ENCODE measurements at regions not wholly inside any gene's neighbourhood (a gene's known extent, or its start where the extent isn't known, plus 50 kb on each side); places are given as distances from the start of the nearest gene placed in this dataset.

GRCh38 chr2:217736776-217737550 lies 265.8 kb downstream of the TNS1 start:
- no peaks in the 10 kb centered on the region for H3K9me3 ChIP-seq (ENCODE audit: control insufficient read depth, low read depth, low read length)
- H3K4me1 ChIP-seq (ENCODE audit: control insufficient read depth, insufficient read depth, low read length): no peaks in the 10 kb centered on the region
- no peak for DNase-seq
- no peaks in the 10 kb centered on the region for H3K36me3 ChIP-seq (ENCODE audit: control insufficient read depth, insufficient read depth, low read length)
- H3K27ac ChIP-seq (ENCODE audit: low read length): no peak overlapping the region
- H3K27me3 ChIP-seq (ENCODE audit: control insufficient read depth, insufficient read depth, low read length): peaks cover 4% of the 10 kb centered on the region
- 100% methylated on average over 1 of the region's 3 CpGs for WGBS (ENCODE audit: insufficient coverage, low lambda C conversion rate)
- H3K4me3 ChIP-seq (ENCODE audit: low read length): no peak overlapping the region

GRCh38 chr2:217735899-217736298 lies 266.9 kb downstream of the TNS1 start:
- H3K4me3 ChIP-seq (ENCODE audit: low read length): no peak overlapping the region
- DNase-seq: no peak
- H3K4me1 ChIP-seq (ENCODE audit: control insufficient read depth, insufficient read depth, low read length): no peaks in the 10 kb centered on the region
- H3K9me3 ChIP-seq (ENCODE audit: control insufficient read depth, low read depth, low read length): no peaks in the 10 kb centered on the region
- no peak overlapping the region for H3K27ac ChIP-seq (ENCODE audit: low read length)
- no peaks in the 10 kb centered on the region for H3K36me3 ChIP-seq (ENCODE audit: control insufficient read depth, insufficient read depth, low read length)
- 100% methylated on average over 1 of the region's 3 CpGs for WGBS (ENCODE audit: insufficient coverage, low lambda C conversion rate)
- peaks cover 4% of the 10 kb centered on the region for H3K27me3 ChIP-seq (ENCODE audit: control insufficient read depth, insufficient read depth, low read length)

GRCh38 chr2:217735034-217735433 lies 267.8 kb downstream of the TNS1 start:
- H3K27me3 ChIP-seq (ENCODE audit: control insufficient read depth, insufficient read depth, low read length): peaks cover 4% of the 10 kb centered on the region
- no peaks in the 10 kb centered on the region for H3K4me1 ChIP-seq (ENCODE audit: control insufficient read depth, insufficient read depth, low read length)
- H3K36me3 ChIP-seq (ENCODE audit: control insufficient read depth, insufficient read depth, low read length): no peaks in the 10 kb centered on the region
- H3K4me3 ChIP-seq (ENCODE audit: low read length): no peak overlapping the region
- H3K9me3 ChIP-seq (ENCODE audit: control insufficient read depth, low read depth, low read length): no peaks in the 10 kb centered on the region
- DNase-seq: no peak
- no peak overlapping the region for H3K27ac ChIP-seq (ENCODE audit: low read length)

- WGBS (ENCODE audit: insufficient coverage, low lambda C conversion rate): no CpG with 5 or more reads among the region's 3 CpGs
- no peak for DNase-seq
- Histone ChIP-seq H3K27me3 (ENCODE audit: control insufficient read depth, insufficient read depth, low read length) (peaks cover 4% of the 10 kb centered on the region), H3K9me3 (ENCODE audit: control insufficient read depth, low read depth, low read length) (no peaks in the 10 kb centered on the region), H3K4me1 (ENCODE audit: control insufficient read depth, insufficient read depth, low read length) (no peaks in the 10 kb centered on the region), H3K36me3 (ENCODE audit: control insufficient read depth, insufficient read depth, low read length) (no peaks in the 10 kb centered on the region), H3K4me3 (ENCODE audit: low read length) (no peak overlapping the region), H3K27ac (ENCODE audit: low read length) (no peak overlapping the region)
These were observed 269.3 kb downstream of the TNS1 start for GRCh38 chr2:217733461-217733860.

- DNase-seq: no peak
- no CpG with 5 or more reads among the region's 3 CpGs for WGBS (ENCODE audit: insufficient coverage, low lambda C conversion rate)
- Histone ChIP-seq H3K27ac (ENCODE audit: low read length) (no peak overlapping the region), H3K4me3 (ENCODE audit: low read length) (no peak overlapping the region), H3K9me3 (ENCODE audit: control insufficient read depth, low read depth, low read length) (no peaks in the 10 kb centered on the region), H3K4me1 (ENCODE audit: control insufficient read depth, insufficient read depth, low read length) (no peaks in the 10 kb centered on the region), H3K27me3 (ENCODE audit: control insufficient read depth, insufficient read depth, low read length) (peaks cover 4% of the 10 kb centered on the region), H3K36me3 (ENCODE audit: control insufficient read depth, insufficient read depth, low read length) (no peaks in the 10 kb centered on the region)
These were observed 269.8 kb downstream of the TNS1 start for GRCh38 chr2:217732992-217733391.

GRCh38 chr2:217731805-217732204 lies 271.0 kb downstream of the TNS1 start:
- Histone ChIP-seq H3K36me3 (ENCODE audit: control insufficient read depth, insufficient read depth, low read length) (no peaks in the 10 kb centered on the region), H3K4me3 (ENCODE audit: low read length) (no peak overlapping the region), H3K27ac (ENCODE audit: low read length) (no peak overlapping the region), H3K9me3 (ENCODE audit: control insufficient read depth, low read depth, low read length) (no peaks in the 10 kb centered on the region), H3K27me3 (ENCODE audit: control insufficient read depth, insufficient read depth, low read length) (peaks cover 4% of the 10 kb centered on the region), H3K4me1 (ENCODE audit: control insufficient read depth, insufficient read depth, low read length) (no peaks in the 10 kb centered on the region)
- no peak for DNase-seq
- no CpG with 5 or more reads among the region's 2 CpGs for WGBS (ENCODE audit: insufficient coverage, low lambda C conversion rate)

- WGBS (ENCODE audit: insufficient coverage, low lambda C conversion rate): no CpG with 5 or more reads among the region's 5 CpGs
- H3K27ac ChIP-seq (ENCODE audit: low read length): no peak overlapping the region
- peaks cover 4% of the 10 kb centered on the region for H3K27me3 ChIP-seq (ENCODE audit: control insufficient read depth, insufficient read depth, low read length)
- H3K36me3 ChIP-seq (ENCODE audit: control insufficient read depth, insufficient read depth, low read length): no peaks in the 10 kb centered on the region
- DNase-seq: peak in 1 of 2 donors; percentile 21
- no peak overlapping the region for H3K4me3 ChIP-seq (ENCODE audit: low read length)
- no peaks in the 10 kb centered on the region for H3K4me1 ChIP-seq (ENCODE audit: control insufficient read depth, insufficient read depth, low read length)
- H3K9me3 ChIP-seq (ENCODE audit: control insufficient read depth, low read depth, low read length): no peaks in the 10 kb centered on the region
These were observed 273.3 kb downstream of the TNS1 start for GRCh38 chr2:217729421-217730053.

- no peaks in the 10 kb centered on the region for H3K36me3 ChIP-seq (ENCODE audit: control insufficient read depth, insufficient read depth, low read length)
These were observed 275.0 kb downstream of the TNS1 start for GRCh38 chr2:217727801-217728200.

GRCh38 chr2:217725409-217725808 lies 277.4 kb downstream of the TNS1 start:
- Histone ChIP-seq H3K9me3 (ENCODE audit: control insufficient read depth, low read depth, low read length) (no peaks in the 10 kb centered on the region), H3K27ac (ENCODE audit: low read length) (no peak overlapping the region), H3K27me3 (ENCODE audit: control insufficient read depth, insufficient read depth, low read length) (no peaks in the 10 kb centered on the region), H3K4me1 (ENCODE audit: control insufficient read depth, insufficient read depth, low read length) (no peaks in the 10 kb centered on the region), H3K4me3 (ENCODE audit: low read length) (no peak overlapping the region), H3K36me3 (ENCODE audit: control insufficient read depth, insufficient read depth, low read length) (no peaks in the 10 kb centered on the region)
- WGBS (ENCODE audit: insufficient coverage, low lambda C conversion rate): no CpG with 5 or more reads among the region's 4 CpGs
- no peak for DNase-seq

More at GRCh38 chr2:217727801-217728200, 275.0 kb downstream of the TNS1 start:
- no peak overlapping the region for H3K4me3 ChIP-seq (ENCODE audit: low read length)
- H3K27ac ChIP-seq (ENCODE audit: low read length): no peak overlapping the region
- no peaks in the 10 kb centered on the region for H3K27me3 ChIP-seq (ENCODE audit: control insufficient read depth, insufficient read depth, low read length)
- WGBS (ENCODE audit: insufficient coverage, low lambda C conversion rate): 100% methylated on average over 4 of the region's 7 CpGs
- H3K9me3 ChIP-seq (ENCODE audit: control insufficient read depth, low read depth, low read length): no peaks in the 10 kb centered on the region
- no peak for DNase-seq
- H3K4me1 ChIP-seq (ENCODE audit: control insufficient read depth, insufficient read depth, low read length): no peaks in the 10 kb centered on the region

- Histone ChIP-seq H3K36me3 (ENCODE audit: control insufficient read depth, insufficient read depth, low read length) (no peaks in the 10 kb centered on the region), H3K9me3 (ENCODE audit: control insufficient read depth, low read depth, low read length) (no peaks in the 10 kb centered on the region), H3K27me3 (ENCODE audit: control insufficient read depth, insufficient read depth, low read length) (no peaks in the 10 kb centered on the region), H3K4me1 (ENCODE audit: control insufficient read depth, insufficient read depth, low read length) (no peaks in the 10 kb centered on the region), H3K4me3 (ENCODE audit: low read length) (no peak overlapping the region), H3K27ac (ENCODE audit: low read length) (no peak overlapping the region)
- DNase-seq: no peak
These were observed 278.3 kb downstream of the TNS1 start for GRCh38 chr2:217724471-217724870.

GRCh38 chr2:217723981-217724380 lies 278.8 kb downstream of the TNS1 start:
- DNase-seq: no peak
- no peaks in the 10 kb centered on the region for H3K27me3 ChIP-seq (ENCODE audit: control insufficient read depth, insufficient read depth, low read length)
- no peaks in the 10 kb centered on the region for H3K4me1 ChIP-seq (ENCODE audit: control insufficient read depth, insufficient read depth, low read length)
- no peak overlapping the region for H3K27ac ChIP-seq (ENCODE audit: low read length)
- WGBS (ENCODE audit: insufficient coverage, low lambda C conversion rate): no CpG with 5 or more reads among the region's 9 CpGs
- H3K9me3 ChIP-seq (ENCODE audit: control insufficient read depth, low read depth, low read length): no peaks in the 10 kb centered on the region
- H3K4me3 ChIP-seq (ENCODE audit: low read length): no peak overlapping the region
- H3K36me3 ChIP-seq (ENCODE audit: control insufficient read depth, insufficient read depth, low read length): no peaks in the 10 kb centered on the region

Measured in large intestine (tissue), 3 donors.